DOHH2 (cell line): ENCODE measurements at regions not wholly inside any gene's neighbourhood (a gene's known extent, or its start where the extent isn't known, plus 50 kb on each side); places are given as distances from the start of the nearest gene placed in this dataset.

Experiments
- H3F3A ChIP-seq: fragments of 200-600 bp; sonication (generic), shearing (Covaris generic); 2 replicates; pipeline ENCODE4 v1.6.0; 2016; ENCODE audit warnings: antibody characterized with exemption, mild to moderate bottlenecking; ENCODE audit not compliant: control insufficient read depth, insufficient read depth
- H3K27ac ChIP-seq: fragments of 200-600 bp; sonication (generic); 2 replicates; pipeline ENCODE4 v1.5.1; 2014; ENCODE audit warnings: low read depth, mild to moderate bottlenecking, low read length, moderate library complexity
- H3K27me3 ChIP-seq: fragments of 200-600 bp; sonication (generic); 2 replicates; pipeline ENCODE4 v1.6.1; 2014; ENCODE audit warnings: mild to moderate bottlenecking, low read length, mixed read lengths; ENCODE audit not compliant: control insufficient read depth
- H3K36me3 ChIP-seq: fragments of 200-600 bp; sonication (generic); 2 replicates; pipeline ENCODE4 v1.6.1; 2014; ENCODE audit warnings: mild to moderate bottlenecking, low read length, moderate library complexity, mixed read lengths; ENCODE audit not compliant: control insufficient read depth
- H3K4me1 ChIP-seq: fragments of 200-600 bp; sonication (generic); 2 replicates; pipeline ENCODE4 v1.6.1; 2014; ENCODE audit warnings: mild to moderate bottlenecking, low read length, mixed read lengths; ENCODE audit not compliant: control insufficient read depth
- H3K4me2 ChIP-seq: fragments of 200-600 bp; sonication (generic); 2 replicates; pipeline ENCODE4 v1.6.0; 2014; ENCODE audit warnings: mild to moderate bottlenecking, low read length, moderate library complexity
- H3K4me3 ChIP-seq: fragments of 200-600 bp; sonication (generic); 2 replicates; pipeline ENCODE4 v1.5.1; 2014; ENCODE audit warnings: mild to moderate bottlenecking, low read length, mixed read lengths
- H3K79me2 ChIP-seq: fragments of 200-600 bp; sonication (generic); 2 replicates; pipeline ENCODE4 v1.6.1; 2014; ENCODE audit warnings: mild to moderate bottlenecking, low read length, mixed read lengths; ENCODE audit not compliant: control insufficient read depth
- H3K9me2 ChIP-seq: fragments of 200-600 bp; sonication (generic); replicated peaks from 2 replicates; pipeline ENCODE4 v1.6.1; 2014; ENCODE audit warnings: mild to moderate bottlenecking, low read length, mixed read lengths; ENCODE audit not compliant: control insufficient read depth
- H3K9me3 ChIP-seq: fragments of 200-600 bp; sonication (generic); 2 replicates; pipeline ENCODE4 v1.6.1; 2014; ENCODE audit warnings: antibody characterized with exemption, low read length, mixed read lengths; ENCODE audit not compliant: control insufficient read depth, insufficient read depth
- H4K20me1 ChIP-seq: fragments of 200-600 bp; sonication (generic); 2 replicates; pipeline ENCODE4 v1.6.0; 2014; ENCODE audit warnings: low read depth, mild to moderate bottlenecking, antibody characterized with exemption, low read length, moderate library complexity; ENCODE audit not compliant: control insufficient read depth, insufficient read depth
- CTCF ChIP-seq: fragments of 200-600 bp; sonication (generic); IDR thresholded peaks from one replicate; pipeline ENCODE4 v1.5.1; 2014; ENCODE audit warnings: antibody characterized with exemption, mild to moderate bottlenecking, low read depth, low read length; ENCODE audit not compliant: poor library complexity, severe bottlenecking
- EZH2phosphoT487 ChIP-seq: fragments of 200-600 bp; sonication (generic); IDR thresholded peaks from 2 replicates; pipeline ENCODE4 v1.6.1; 2017; ENCODE audit warnings: borderline replicate concordance, mild to moderate bottlenecking, antibody characterized with exemption, low read length, moderate library complexity, mixed read lengths

GRCh38 chr10:108421266-108421665 lies 1256.8 kb upstream of the SORCS1 start:
- Histone ChIP-seq H3K9me3 (no peaks in the 10 kb centered on the region), H3K4me2 (no peak overlapping the region), H3F3A (no peaks in the 10 kb centered on the region), H3K36me3 (no peaks in the 10 kb centered on the region), H3K9me2 (no peaks in the 10 kb centered on the region), H3K79me2 (no peaks in the 10 kb centered on the region), H3K4me3 (no peak overlapping the region), H3K27me3 (no peaks in the 10 kb centered on the region), H4K20me1 (no peaks in the 10 kb centered on the region), H3K4me1 (no peaks in the 10 kb centered on the region), H3K27ac (no peak overlapping the region)
- no peak for TF ChIP-seq EZH2phosphoT487
- TF ChIP-seq CTCF, result no peak

GRCh38 chr10:108413954-108414353 lies 1249.4 kb upstream of the SORCS1 start:
- no peaks in the 10 kb centered on the region for H4K20me1 ChIP-seq
- no peaks in the 10 kb centered on the region for H3K79me2 ChIP-seq
- no peaks in the 10 kb centered on the region for H3F3A ChIP-seq
- H3K9me3 ChIP-seq, result no peaks in the 10 kb centered on the region
- H3K9me2 ChIP-seq, result no peaks in the 10 kb centered on the region
- TF ChIP-seq CTCF (no peak), EZH2phosphoT487 (no peak)
- no peak overlapping the region for H3K27ac ChIP-seq
- H3K4me2 ChIP-seq, result no peak overlapping the region
- H3K27me3 ChIP-seq, result no peaks in the 10 kb centered on the region
- no peaks in the 10 kb centered on the region for H3K36me3 ChIP-seq
- H3K4me3 ChIP-seq, result no peak overlapping the region
- H3K4me1 ChIP-seq, result no peaks in the 10 kb centered on the region

- Histone ChIP-seq H3K9me2 (no peaks in the 10 kb centered on the region), H3K9me3 (no peaks in the 10 kb centered on the region), H3F3A (no peaks in the 10 kb centered on the region), H3K79me2 (no peaks in the 10 kb centered on the region), H3K36me3 (no peaks in the 10 kb centered on the region), H3K27me3 (no peaks in the 10 kb centered on the region), H3K4me3 (no peak overlapping the region), H3K4me2 (no peak overlapping the region), H4K20me1 (no peaks in the 10 kb centered on the region), H3K27ac (no peak overlapping the region), H3K4me1 (no peaks in the 10 kb centered on the region)
- TF ChIP-seq CTCF (no peak), EZH2phosphoT487 (no peak)
Measured at GRCh38 chr10:108412323-108412722, 1247.8 kb upstream of the SORCS1 start.

GRCh38 chr10:108411894-108412293 lies 1247.4 kb upstream of the SORCS1 start:
- Histone ChIP-seq H3K4me1 (no peaks in the 10 kb centered on the region), H3K36me3 (no peaks in the 10 kb centered on the region), H3K9me3 (no peaks in the 10 kb centered on the region), H3K79me2 (no peaks in the 10 kb centered on the region), H3K9me2 (no peaks in the 10 kb centered on the region), H3K4me2 (no peak overlapping the region), H3K27me3 (no peaks in the 10 kb centered on the region), H3F3A (no peaks in the 10 kb centered on the region), H4K20me1 (no peaks in the 10 kb centered on the region), H3K27ac (no peak overlapping the region), H3K4me3 (no peak overlapping the region)
- TF ChIP-seq EZH2phosphoT487 (no peak), CTCF (no peak)
